CD8-positive, alpha-beta memory T cell (primary cell): ENCODE measurements at regions not wholly inside any gene's neighbourhood (a gene's known extent, or its start where the extent isn't known, plus 50 kb on each side); places are given as distances from the start of the nearest gene placed in this dataset.

Experiments used
- CTCF ChIA-PET: fragments of 350-600 bp; sonication (Branson Sonifier 250); formaldehyde crosslinking; loops from one replicate; lab custom pipeline; 2021; ENCODE audit warnings: antibody characterized with exemption; lab: Charles Lee
- POLR2A ChIA-PET: fragments of 350-600 bp; sonication (Branson Sonifier 250); formaldehyde crosslinking; loops from one replicate; lab custom pipeline; 2021; ENCODE audit warnings: antibody characterized with exemption; lab: Charles Lee
- DNase-seq, 5 donors: peaks; one replicate each; pipeline versions ENCODE4 v3.0.0 to v3.0.0-alpha.2; 2020 to 2022; ENCODE audit warnings: mixed read lengths in 1 of 5
- H3K27ac ChIP-seq: one replicate; pipeline ENCODE4 v1.7.0; 2013; ENCODE audit warnings: low read depth, mild to moderate bottlenecking, low read length, moderate library complexity
- H3K27me3 ChIP-seq: 2 replicates; pipeline ENCODE4 v1.7.0; 2013; ENCODE audit warnings: low read length, mild to moderate bottlenecking; ENCODE audit not compliant: insufficient read depth, poor library complexity, severe bottlenecking
- H3K36me3 ChIP-seq: 2 replicates; pipeline ENCODE4 v1.7.0; 2013; ENCODE audit warnings: mild to moderate bottlenecking, low read length, moderate library complexity; ENCODE audit not compliant: insufficient read depth
- H3K4me1 ChIP-seq: 2 replicates; pipeline ENCODE4 v1.7.0; 2013; ENCODE audit warnings: mild to moderate bottlenecking, low read length, moderate library complexity; ENCODE audit not compliant: insufficient read depth
- H3K4me3 ChIP-seq: 2 replicates; pipeline ENCODE4 v1.7.0; 2013; ENCODE audit warnings: mild to moderate bottlenecking, low read length
- H3K9me3 ChIP-seq: 2 replicates; pipeline ENCODE4 v1.7.0; 2013; ENCODE audit warnings: mild to moderate bottlenecking, low read length
- H3K27ac Mint-ChIP-seq, 8 donors: one replicate each; pipeline ENCODE4 v1.8.0; 2020 to 2021; ENCODE audit warnings: mixed read lengths in 8 of 8, mild to moderate bottlenecking in 6 of 8, inconsistent platforms in 3 of 8, moderate library complexity in 3 of 8
- H3K27me3 Mint-ChIP-seq, 2 donors: one replicate each; pipeline ENCODE4 v1.8.0; 2020 to 2021; ENCODE audit warnings: mixed read lengths in 2 of 2, mild to moderate bottlenecking in 1 of 2, moderate library complexity in 1 of 2
- H3K36me3 Mint-ChIP-seq, 3 donors: one replicate each; pipeline ENCODE4 v1.8.0; 2020 to 2021; ENCODE audit warnings: mixed read lengths in 3 of 3, inconsistent platforms in 1 of 3, mild to moderate bottlenecking in 1 of 3
- H3K4me1 Mint-ChIP-seq, 3 donors: one replicate each; pipeline ENCODE4 v1.8.0; 2020 to 2021; ENCODE audit warnings: mixed read lengths in 3 of 3, inconsistent platforms in 1 of 3, mild to moderate bottlenecking in 1 of 3
- H3K4me3 Mint-ChIP-seq, 7 donors: one replicate each; pipeline ENCODE4 v1.8.0; 2020 to 2021; ENCODE audit warnings: mixed read lengths in 7 of 7, mild to moderate bottlenecking in 6 of 7, moderate library complexity in 4 of 7, inconsistent platforms in 2 of 7
- H3K9me3 Mint-ChIP-seq, 5 donors: one replicate each; pipeline ENCODE4 v1.8.0; 2020 to 2022; ENCODE audit warnings: mixed read lengths in 5 of 5, mild to moderate bottlenecking in 3 of 5, moderate library complexity in 2 of 5, inconsistent platforms in 1 of 5

DNA sequence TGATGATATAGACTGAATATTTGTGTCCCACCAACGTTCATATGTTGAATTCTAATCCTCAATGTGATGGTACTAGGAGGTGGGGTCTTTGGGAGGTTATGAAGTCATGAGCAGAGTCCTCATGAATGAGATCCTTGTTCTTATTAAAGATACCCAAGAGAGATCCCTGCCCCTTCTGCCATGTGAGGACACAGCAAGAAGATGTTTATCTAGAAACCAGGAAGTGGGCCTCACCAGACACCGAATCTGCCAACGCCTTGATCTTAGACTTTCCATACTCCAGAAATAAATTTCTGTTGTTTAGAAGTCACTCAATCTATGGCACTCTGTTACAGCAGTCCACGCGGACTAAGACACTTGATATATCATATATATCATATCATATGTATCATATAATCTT is 67.7 kb upstream of the GCM1 start:
- no peak overlapping the region for H3K4me3 ChIP-seq
- no peaks in the 10 kb centered on the region for H3K4me1 ChIP-seq

DNA sequence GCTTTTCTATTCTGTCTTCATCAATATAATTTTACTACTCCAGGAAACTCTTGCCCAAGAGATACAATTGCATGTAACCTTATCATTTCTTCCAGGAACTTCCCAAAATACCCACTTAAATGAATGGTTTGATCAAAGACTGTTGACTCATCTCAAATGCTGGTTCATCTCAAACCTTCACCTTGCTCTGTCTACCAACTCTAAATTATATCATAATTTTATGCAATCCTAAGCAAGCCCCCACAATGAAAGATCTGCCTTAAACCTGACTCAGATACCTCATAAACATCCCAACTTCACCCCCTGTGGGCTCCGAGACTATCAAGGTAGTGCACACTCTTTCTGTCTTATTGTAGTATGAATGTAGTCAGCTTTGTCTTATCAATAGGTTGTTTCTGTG is 65.5 kb upstream of the GCM1 start:
- ChIA-PET CTCF (no interaction called here), POLR2A (no interaction called here)
- Histone ChIP-seq H3K4me3 (no peak overlapping the region), H3K9me3 (no peaks in the 10 kb centered on the region), H3K27ac (no peak overlapping the region), H3K4me1 (no peaks in the 10 kb centered on the region), H3K27me3 (no peaks in the 10 kb centered on the region), H3K36me3 (no peaks in the 10 kb centered on the region)
- Mint-ChIP-seq H3K27ac (no peak overlapping the region), H3K36me3 (peaks cover 0 to 17% (median 0%) of the 10 kb centered on the region in 3 donors), H3K4me3 (no peak overlapping the region), H3K27me3 (peaks cover 0 to 6% of the 10 kb centered on the region in 2 donors), H3K9me3 (peaks cover 0 to 4% (median 0%) of the 10 kb centered on the region in 5 donors), H3K4me1 (peaks cover 4 to 8% (median 8%) of the 10 kb centered on the region in 3 donors)
- no peak for DNase-seq

More for the DNA sequence above, 67.7 kb upstream of the GCM1 start:
- H3K4me1 Mint-ChIP-seq, result peaks cover 4 to 8% (median 8%) of the 10 kb centered on the region in 3 donors
- Histone ChIP-seq H3K27me3 (no peaks in the 10 kb centered on the region), H3K27ac (no peak overlapping the region), H3K36me3 (no peaks in the 10 kb centered on the region), H3K9me3 (no peaks in the 10 kb centered on the region)
- POLR2A ChIA-PET, result no interaction called here
- CTCF ChIA-PET, result no interaction called here
- peaks cover 0 to 21% (median 0%) of the 10 kb centered on the region in 3 donors for H3K36me3 Mint-ChIP-seq
- H3K4me3 Mint-ChIP-seq, result no peak overlapping the region
- H3K27me3 Mint-ChIP-seq, result peaks cover 0 to 6% of the 10 kb centered on the region in 2 donors
- H3K27ac Mint-ChIP-seq, result no peak overlapping the region
- peaks cover 0 to 4% (median 0%) of the 10 kb centered on the region in 5 donors for H3K9me3 Mint-ChIP-seq
- no peak for DNase-seq

DNA sequence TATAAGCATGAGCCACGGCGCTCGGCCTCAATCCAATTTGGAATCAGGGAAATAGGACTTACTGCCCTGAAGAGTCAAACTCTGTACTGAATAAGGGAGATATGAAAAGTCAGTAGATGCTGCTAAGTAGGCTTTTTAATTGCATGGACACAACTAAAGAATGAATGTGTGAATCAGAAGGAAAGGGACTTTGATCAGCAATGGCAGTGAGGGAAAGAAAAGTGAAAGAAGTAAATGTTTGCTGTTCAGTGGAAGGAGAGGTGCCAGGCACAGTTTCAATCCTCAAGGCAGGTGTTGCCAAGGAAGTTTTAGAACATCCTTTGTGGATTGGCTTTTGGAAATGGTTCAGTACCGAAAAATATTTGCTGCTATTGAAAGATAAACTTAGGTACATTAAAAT is 62.2 kb upstream of the GCM1 start:
- H3K27ac ChIP-seq, result no peak overlapping the region
- no peak for DNase-seq
- Mint-ChIP-seq H3K27ac (peak overlapping the region in 1 of 8 donors; percentile 71), H3K36me3 (peaks cover 0 to 4% (median 0%) of the 10 kb centered on the region in 3 donors), H3K4me3 (no peak overlapping the region), H3K9me3 (peaks cover 0 to 4% (median 0%) of the 10 kb centered on the region in 5 donors), H3K27me3 (peaks cover 0 to 2% of the 10 kb centered on the region in 2 donors), H3K4me1 (no peaks in the 10 kb centered on the region)
- H3K27me3 ChIP-seq, result no peaks in the 10 kb centered on the region
- no peaks in the 10 kb centered on the region for H3K4me1 ChIP-seq
- POLR2A ChIA-PET, result no interaction called here
- CTCF ChIA-PET, result no interaction called here
- H3K4me3 ChIP-seq, result no peak overlapping the region
- H3K9me3 ChIP-seq, result no peaks in the 10 kb centered on the region
- H3K36me3 ChIP-seq, result no peaks in the 10 kb centered on the region

GRCh38 chr6:53209681-53210080 is 61.0 kb upstream of the GCM1 start:
- peaks cover 0 to 4% (median 0%) of the 10 kb centered on the region in 5 donors for H3K9me3 Mint-ChIP-seq
- ChIA-PET POLR2A (no interaction called here), CTCF (interaction anchor here (0.7 kb wide), 1 partner anchor 223 kb away, joined by 3 read pairs; no protein-coding TSS in a partner anchor)
- peaks cover 0 to 1% (median 0%) of the 10 kb centered on the region in 3 donors for H3K36me3 Mint-ChIP-seq
- H3K27me3 Mint-ChIP-seq, result peaks cover 0 to 4% of the 10 kb centered on the region in 2 donors
- Histone ChIP-seq H3K4me1 (no peaks in the 10 kb centered on the region), H3K36me3 (no peaks in the 10 kb centered on the region), H3K9me3 (no peaks in the 10 kb centered on the region), H3K27me3 (no peaks in the 10 kb centered on the region), H3K27ac (no peak overlapping the region), H3K4me3 (no peak overlapping the region)
- no peak overlapping the region for H3K4me3 Mint-ChIP-seq
- no peak overlapping the region for H3K27ac Mint-ChIP-seq
- DNase-seq, result no peak
- H3K4me1 Mint-ChIP-seq, result no peaks in the 10 kb centered on the region

DNA sequence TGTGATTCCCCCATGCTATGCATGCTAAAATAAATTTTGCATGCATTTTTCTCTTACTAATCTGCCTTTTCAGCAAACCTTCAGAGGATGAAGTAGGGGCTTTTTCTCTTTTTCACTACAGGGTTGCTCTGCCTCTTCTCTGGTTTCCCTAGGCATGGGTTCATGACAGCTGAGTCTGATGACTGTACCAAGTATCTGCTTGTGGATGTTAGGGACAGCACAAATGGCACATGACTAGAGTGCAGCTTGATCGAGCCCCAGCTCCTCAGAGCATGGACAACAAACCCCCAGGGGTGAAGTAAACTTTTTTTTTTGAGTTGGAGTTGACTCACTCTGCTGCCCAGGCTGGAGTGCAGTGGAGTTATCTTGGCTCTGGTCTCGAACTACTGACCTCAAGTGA is 57.1 kb upstream of the GCM1 start:
- Mint-ChIP-seq H3K4me1 (no peaks in the 10 kb centered on the region), H3K36me3 (no peaks in the 10 kb centered on the region), H3K9me3 (no peaks in the 10 kb centered on the region), H3K4me3 (no peak overlapping the region), H3K27ac (peak overlapping the region in 2 of 8 donors; percentile 43 to 69), H3K27me3 (peaks cover 0 to 4% of the 10 kb centered on the region in 2 donors)
- Histone ChIP-seq H3K9me3 (no peaks in the 10 kb centered on the region), H3K36me3 (no peaks in the 10 kb centered on the region), H3K4me3 (no peak overlapping the region), H3K27ac (no peak overlapping the region), H3K4me1 (no peaks in the 10 kb centered on the region), H3K27me3 (no peaks in the 10 kb centered on the region)
- CTCF ChIA-PET, result no interaction called here
- DNase-seq, result no peak
- POLR2A ChIA-PET, result no interaction called here

DNA sequence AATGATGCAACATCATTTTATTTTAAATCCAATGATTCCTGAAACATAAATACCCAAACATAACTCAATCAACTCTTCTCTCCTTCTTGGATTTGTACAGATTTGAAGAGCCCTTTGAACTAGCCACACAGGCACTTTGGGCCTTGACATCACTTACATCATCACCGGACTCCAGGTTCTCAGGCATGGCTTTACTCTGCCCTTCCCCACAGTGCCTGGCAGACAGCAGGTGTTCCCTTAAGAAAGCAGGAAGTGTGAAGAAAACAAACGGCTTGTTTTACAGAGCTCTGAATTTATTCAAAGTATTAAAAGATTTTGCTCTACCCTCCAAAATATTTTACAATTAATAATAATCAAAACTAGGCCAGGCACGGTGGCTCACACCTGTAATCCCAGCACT is 54.8 kb upstream of the GCM1 start:
- H3K27me3 Mint-ChIP-seq, result peaks cover 0 to 4% of the 10 kb centered on the region in 2 donors
- no peaks in the 10 kb centered on the region for H3K36me3 ChIP-seq
- no peak overlapping the region for H3K4me3 ChIP-seq
- H3K36me3 Mint-ChIP-seq, result no peaks in the 10 kb centered on the region
- no peak overlapping the region for H3K4me3 Mint-ChIP-seq
- no peak for DNase-seq
- ChIA-PET POLR2A (no interaction called here), CTCF (no interaction called here)
- H3K4me1 Mint-ChIP-seq, result no peaks in the 10 kb centered on the region
- no peaks in the 10 kb centered on the region for H3K9me3 Mint-ChIP-seq
- H3K9me3 ChIP-seq, result no peaks in the 10 kb centered on the region
- no peaks in the 10 kb centered on the region for H3K4me1 ChIP-seq
- H3K27ac ChIP-seq, result no peak overlapping the region
- no peaks in the 10 kb centered on the region for H3K27me3 ChIP-seq
- no peak overlapping the region for H3K27ac Mint-ChIP-seq

DNA sequence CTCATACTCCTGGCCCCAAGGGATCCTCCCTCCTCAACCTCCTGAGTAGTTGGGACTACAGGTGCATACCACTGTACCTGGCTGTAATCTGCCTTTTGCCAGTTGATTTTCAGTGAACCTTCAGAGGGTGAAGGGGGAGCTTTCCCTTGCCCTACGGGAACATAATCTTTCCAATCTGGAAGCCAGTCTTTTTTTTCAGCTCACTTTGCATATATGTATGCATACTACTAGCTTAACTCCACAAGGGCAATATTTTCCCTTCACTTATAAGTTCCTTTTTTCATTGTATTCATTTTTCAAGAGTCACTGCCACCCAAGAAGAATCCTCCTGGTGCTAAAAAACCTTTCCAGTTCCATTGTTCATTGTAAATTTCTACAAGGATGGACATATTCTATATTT is 53.4 kb upstream of the GCM1 start:
- H3K4me3 Mint-ChIP-seq, result no peak overlapping the region
- no peaks in the 10 kb centered on the region for H3K4me1 Mint-ChIP-seq
- DNase-seq, result no peak
- H3K27me3 ChIP-seq, result no peaks in the 10 kb centered on the region
- ChIA-PET CTCF (no interaction called here), POLR2A (no interaction called here)
- no peak overlapping the region for H3K4me3 ChIP-seq
- peaks cover 0 to 6% of the 10 kb centered on the region in 2 donors for H3K27me3 Mint-ChIP-seq
- H3K4me1 ChIP-seq, result no peaks in the 10 kb centered on the region
- no peaks in the 10 kb centered on the region for H3K9me3 ChIP-seq
- no peak overlapping the region for H3K27ac ChIP-seq
- no peaks in the 10 kb centered on the region for H3K36me3 Mint-ChIP-seq
- H3K36me3 ChIP-seq, result no peaks in the 10 kb centered on the region
- H3K27ac Mint-ChIP-seq, result no peak overlapping the region
- H3K9me3 Mint-ChIP-seq, result no peaks in the 10 kb centered on the region

GRCh38 chr6:53201270-53201669 is 52.6 kb upstream of the GCM1 start:
- peak overlapping the region in 5 of 8 donors; percentile 1 to 45 (median 32) for H3K27ac Mint-ChIP-seq
- no peak overlapping the region for H3K4me3 ChIP-seq
- no peak overlapping the region for H3K4me3 Mint-ChIP-seq
- H3K9me3 Mint-ChIP-seq, result no peaks in the 10 kb centered on the region
- no peaks in the 10 kb centered on the region for H3K36me3 Mint-ChIP-seq
- no peaks in the 10 kb centered on the region for H3K4me1 ChIP-seq
- H3K27ac ChIP-seq, result no peak overlapping the region
- ChIA-PET POLR2A (no interaction called here), CTCF (no interaction called here)
- H3K4me1 Mint-ChIP-seq, result no peaks in the 10 kb centered on the region
- H3K27me3 Mint-ChIP-seq, result peaks cover 0 to 6% of the 10 kb centered on the region in 2 donors
- no peaks in the 10 kb centered on the region for H3K9me3 ChIP-seq
- H3K36me3 ChIP-seq, result no peaks in the 10 kb centered on the region
- H3K27me3 ChIP-seq, result no peaks in the 10 kb centered on the region
- no peak for DNase-seq
